ENCODE measurements at regions not wholly inside any gene's neighbourhood (a gene's known extent, or its start where the extent isn't known, plus 50 kb on each side); places are given as distances from the start of the nearest gene placed in this dataset.

GRCh38 chr1:76705560-76705959, 161.7 kb upstream of the ST6GALNAC5 start:
- Histone ChIP-seq H3K4me3 (no peak overlapping the region), H3K27ac (no peak overlapping the region), H3K4me1 (no peaks in the 10 kb centered on the region), H3K27me3 (no peaks in the 10 kb centered on the region), H3K36me3 (no peaks in the 10 kb centered on the region), H3K9me3 (no peaks in the 10 kb centered on the region)
- TF ChIP-seq CTCF (IDR thresholded peaks at IDR 0.05 in 4 of 5, conservative IDR thresholded peaks at IDR 0.05 in 1 of 5): no peak
- no peak for TF ChIP-seq POLR2A (IDR thresholded peaks at IDR 0.05)
- intact Hi-C loops (cut with DNase I; ENCODE audit: low total_unique reads): no loop called here
- DNase-seq: no peak
- ATAC-seq: no peak
- in situ Hi-C loops (cut with MboI; ENCODE audit: low sequenced_read_pairs in 4 of 4): no loop called here

DNA sequence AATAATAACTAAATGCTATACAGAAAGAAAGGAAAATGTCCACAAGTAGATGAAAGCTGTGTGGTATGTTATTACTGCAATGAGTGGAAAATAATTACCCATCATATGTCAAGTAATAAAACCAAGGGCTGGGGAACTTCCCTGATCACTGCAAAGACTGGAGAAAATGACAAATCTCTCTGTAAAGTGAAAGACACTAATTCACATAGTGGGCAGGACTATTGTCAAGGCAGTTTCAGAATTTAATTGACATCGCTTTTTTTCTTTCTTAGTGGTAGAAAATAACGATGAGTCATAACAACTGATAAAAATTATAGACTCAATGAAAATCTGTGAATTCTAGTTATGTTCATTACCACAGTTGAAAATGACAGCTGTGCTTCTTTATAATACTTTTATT, 153.7 kb upstream of the ST6GALNAC5 start:
- TF ChIP-seq CTCF (IDR thresholded peaks at IDR 0.05 in 4 of 5, conservative IDR thresholded peaks at IDR 0.05 in 1 of 5) (no peak), POLR2A (IDR thresholded peaks at IDR 0.05) (no peak)
- H3K4me1 ChIP-seq: no peaks in the 10 kb centered on the region
- ATAC-seq (no peak), DNase-seq (no peak)
- intact Hi-C loops (cut with DNase I; ENCODE audit: low total_unique reads): no loop called here
- no peaks in the 10 kb centered on the region for H3K36me3 ChIP-seq
- no peak overlapping the region for H3K27ac ChIP-seq
- H3K27me3 ChIP-seq: no peaks in the 10 kb centered on the region
- no peak overlapping the region for H3K4me3 ChIP-seq
- in situ Hi-C loops (cut with MboI; ENCODE audit: low sequenced_read_pairs in 4 of 4): no loop called here
- H3K9me3 ChIP-seq: no peaks in the 10 kb centered on the region

GRCh38 chr1:76715474-76715873, 151.8 kb upstream of the ST6GALNAC5 start:
- TF ChIP-seq POLR2A (IDR thresholded peaks at IDR 0.05) (no peak), CTCF (IDR thresholded peaks at IDR 0.05 in 4 of 5, conservative IDR thresholded peaks at IDR 0.05 in 1 of 5) (no peak)
- DNase-seq (no peak), ATAC-seq (no peak)
- H3K9me3 ChIP-seq: no peaks in the 10 kb centered on the region
- no peak overlapping the region for H3K27ac ChIP-seq
- no peaks in the 10 kb centered on the region for H3K27me3 ChIP-seq
- in situ Hi-C loops (cut with MboI; ENCODE audit: low sequenced_read_pairs in 4 of 4): no loop called here
- no peak overlapping the region for H3K4me3 ChIP-seq
- intact Hi-C loops (cut with DNase I; ENCODE audit: low total_unique reads): no loop called here
- no peaks in the 10 kb centered on the region for H3K36me3 ChIP-seq
- H3K4me1 ChIP-seq: no peaks in the 10 kb centered on the region

GRCh38 chr1:76723949-76724348, 143.3 kb upstream of the ST6GALNAC5 start:
- Histone ChIP-seq H3K36me3 (no peaks in the 10 kb centered on the region), H3K4me3 (no peak overlapping the region), H3K27me3 (no peaks in the 10 kb centered on the region), H3K4me1 (no peaks in the 10 kb centered on the region), H3K27ac (no peak overlapping the region), H3K9me3 (no peaks in the 10 kb centered on the region)
- in situ Hi-C loops (cut with MboI; ENCODE audit: low sequenced_read_pairs in 4 of 4): no loop called here
- DNase-seq (no peak), ATAC-seq (no peak)
- TF ChIP-seq POLR2A (IDR thresholded peaks at IDR 0.05) (no peak), CTCF (IDR thresholded peaks at IDR 0.05 in 4 of 5, conservative IDR thresholded peaks at IDR 0.05 in 1 of 5) (no peak)
- intact Hi-C loops (cut with DNase I; ENCODE audit: low total_unique reads): no loop called here

- in situ Hi-C loops (cut with MboI; ENCODE audit: low sequenced_read_pairs in 4 of 4) (no loop called here), intact Hi-C loops (cut with DNase I; ENCODE audit: low total_unique reads) (no loop called here)
- H3K9me3 ChIP-seq: no peaks in the 10 kb centered on the region
- no peaks in the 10 kb centered on the region for H3K4me1 ChIP-seq
- no peak overlapping the region for H3K27ac ChIP-seq
- H3K36me3 ChIP-seq: no peaks in the 10 kb centered on the region
- no peak overlapping the region for H3K4me3 ChIP-seq
- H3K27me3 ChIP-seq: no peaks in the 10 kb centered on the region
- DNase-seq (no peak), ATAC-seq (no peak)
- TF ChIP-seq CTCF (IDR thresholded peaks at IDR 0.05 in 4 of 5, conservative IDR thresholded peaks at IDR 0.05 in 1 of 5) (no peak), POLR2A (IDR thresholded peaks at IDR 0.05) (no peak)
These were observed 142.5 kb upstream of the ST6GALNAC5 start for GRCh38 chr1:76724816-76725215.
